ENCODE measurements at regions not wholly inside any gene's neighbourhood (a gene's known extent, or its start where the extent isn't known, plus 50 kb on each side); places are given as distances from the start of the nearest gene placed in this dataset.

- H3K27me3 Mint-ChIP-seq (ENCODE audit: low read depth in 3 of 3) = no peaks in the 10 kb centered on the region
- Histone ChIP-seq H2AFZ (ENCODE audit: insufficient read depth, low read depth, low read length, poor library complexity, severe bottlenecking) (no peak overlapping the region), H3K9me3 (replicated peaks in 1 of 2; ENCODE audit: control insufficient read depth in 1 of 2, insufficient read depth in 1 of 2, low read length in 2 of 2) (no peaks in the 10 kb centered on the region), H3K27ac (ENCODE audit: low read depth in 1 of 2, low read length in 2 of 2) (no peak overlapping the region), H3K27me3 (ENCODE audit: control insufficient read depth in 2 of 2, insufficient read depth in 2 of 2, low read length in 2 of 2) (no peaks in the 10 kb centered on the region), H3K9ac (ENCODE audit: insufficient read depth, low read length, poor library complexity, severe bottlenecking) (no peak overlapping the region), H3K36me3 (replicated peaks in 1 of 2; ENCODE audit: control insufficient read depth in 1 of 2, insufficient read depth in 2 of 2, low read length in 2 of 2) (no peaks in the 10 kb centered on the region), H3K4me1 (ENCODE audit: control insufficient read depth in 1 of 2, insufficient read depth in 2 of 2, low read length in 2 of 2) (peaks cover 0 to 4% of the 10 kb centered on the region in 2 donors), H3K4me2 (replicated peaks; ENCODE audit: extremely low read depth, low read length, poor library complexity, severe bottlenecking) (no peak overlapping the region), H3K79me2 (ENCODE audit: insufficient read depth, low read length) (no peaks in the 10 kb centered on the region), H3K4me3 (replicated peaks in 1 of 3; ENCODE audit: low read depth in 2 of 3, low read length in 3 of 3) (no peak overlapping the region), H4K20me1 (ENCODE audit: insufficient read depth, low read length) (no peaks in the 10 kb centered on the region)
- H3K36me3 Mint-ChIP-seq = no peaks in the 10 kb centered on the region
- DNase-seq = no peak
- TF ChIP-seq CTCF (IDR thresholded peaks at IDR 0.05) = no peak
- H3K4me3 Mint-ChIP-seq = no peak overlapping the region
- no peak overlapping the region for H3K27ac Mint-ChIP-seq
- peaks cover 0 to 3% (median 0%) of the 10 kb centered on the region in 7 donors for H3K9me3 Mint-ChIP-seq
- 17% methylated on average over 1 of the region's 3 CpGs for WGBS (ENCODE audit: insufficient coverage)
- peaks cover 2% of the 10 kb centered on the region for H3K4me1 Mint-ChIP-seq
- intact Hi-C loops (cut with micrococcal nuclease) = no loop called here
These were observed 614.8 kb upstream of the TECRL start for GRCh38 chr4:65023883-65024670.

GRCh38 chr4:65023081-65023480, 613.8 kb upstream of the TECRL start:
- H3K4me3 ChIP-seq (replicated peaks in 1 of 3; ENCODE audit: low read depth in 2 of 3, low read length in 3 of 3) = no peak overlapping the region
- no peak overlapping the region for H3K27ac ChIP-seq (ENCODE audit: low read depth in 1 of 2, low read length in 2 of 2)
- no CpG with 5 or more reads among the region's 6 CpGs for WGBS (ENCODE audit: insufficient coverage)

More at GRCh38 chr4:65023081-65023480, 613.8 kb upstream of the TECRL start:
- Histone ChIP-seq H3K4me2 (replicated peaks; ENCODE audit: extremely low read depth, low read length, poor library complexity, severe bottlenecking) (no peak overlapping the region), H3K36me3 (replicated peaks in 1 of 2; ENCODE audit: control insufficient read depth in 1 of 2, insufficient read depth in 2 of 2, low read length in 2 of 2) (no peaks in the 10 kb centered on the region), H3K27me3 (ENCODE audit: control insufficient read depth in 2 of 2, insufficient read depth in 2 of 2, low read length in 2 of 2) (no peaks in the 10 kb centered on the region), H2AFZ (ENCODE audit: insufficient read depth, low read depth, low read length, poor library complexity, severe bottlenecking) (no peak overlapping the region), H3K9me3 (replicated peaks in 1 of 2; ENCODE audit: control insufficient read depth in 1 of 2, insufficient read depth in 1 of 2, low read length in 2 of 2) (no peaks in the 10 kb centered on the region), H4K20me1 (ENCODE audit: insufficient read depth, low read length) (no peaks in the 10 kb centered on the region), H3K79me2 (ENCODE audit: insufficient read depth, low read length) (no peaks in the 10 kb centered on the region), H3K9ac (ENCODE audit: insufficient read depth, low read length, poor library complexity, severe bottlenecking) (no peak overlapping the region), H3K4me1 (ENCODE audit: control insufficient read depth in 1 of 2, insufficient read depth in 2 of 2, low read length in 2 of 2) (peaks cover 0 to 4% of the 10 kb centered on the region in 2 donors)
- no peak overlapping the region for H3K27ac Mint-ChIP-seq
- DNase-seq = no peak
- peaks cover 0 to 3% (median 0%) of the 10 kb centered on the region in 7 donors for H3K9me3 Mint-ChIP-seq
- no peaks in the 10 kb centered on the region for H3K27me3 Mint-ChIP-seq (ENCODE audit: low read depth in 3 of 3)
- no peak overlapping the region for H3K4me3 Mint-ChIP-seq
- H3K4me1 Mint-ChIP-seq = peaks cover 2% of the 10 kb centered on the region
- intact Hi-C loops (cut with micrococcal nuclease) = no loop called here
- TF ChIP-seq CTCF (IDR thresholded peaks at IDR 0.05) = no peak
- H3K36me3 Mint-ChIP-seq = no peaks in the 10 kb centered on the region

All from CD14-positive monocyte (primary cell).